ENCODE measurements at regions not wholly inside any gene's neighbourhood (a gene's known extent, or its start where the extent isn't known, plus 50 kb on each side); places are given as distances from the start of the nearest gene placed in this dataset.
"Not testable (repeated sequence)": the region's sequence is repeated elsewhere in the genome, so short reads cannot be mapped to it uniquely, and the experiment has no call there.

DNA sequence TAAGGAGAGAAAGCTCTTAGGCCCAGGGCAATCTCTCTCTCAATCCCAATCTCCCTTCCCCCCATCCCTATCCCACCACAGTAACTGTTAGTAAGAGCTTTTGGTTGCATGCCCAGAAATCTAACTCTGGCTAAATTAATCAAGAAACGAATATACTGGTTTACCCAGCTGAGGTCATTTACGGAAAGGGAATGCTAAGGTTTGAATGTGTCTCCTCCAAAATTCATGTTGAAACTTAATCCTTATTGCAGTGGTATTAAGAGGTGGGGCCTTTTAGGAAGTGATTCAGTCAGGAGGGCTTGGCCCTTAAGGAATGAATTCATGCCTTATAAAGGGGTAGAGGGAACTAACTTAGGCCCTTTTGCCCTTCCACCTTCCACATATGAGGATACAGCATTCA, 72.2 kb downstream of the NPIPA5 start:
- not testable (repeated sequence) for TF ChIP-seq POLR2A (IDR thresholded peaks at IDR 0.05)
- TF ChIP-seq, protein P1, sequence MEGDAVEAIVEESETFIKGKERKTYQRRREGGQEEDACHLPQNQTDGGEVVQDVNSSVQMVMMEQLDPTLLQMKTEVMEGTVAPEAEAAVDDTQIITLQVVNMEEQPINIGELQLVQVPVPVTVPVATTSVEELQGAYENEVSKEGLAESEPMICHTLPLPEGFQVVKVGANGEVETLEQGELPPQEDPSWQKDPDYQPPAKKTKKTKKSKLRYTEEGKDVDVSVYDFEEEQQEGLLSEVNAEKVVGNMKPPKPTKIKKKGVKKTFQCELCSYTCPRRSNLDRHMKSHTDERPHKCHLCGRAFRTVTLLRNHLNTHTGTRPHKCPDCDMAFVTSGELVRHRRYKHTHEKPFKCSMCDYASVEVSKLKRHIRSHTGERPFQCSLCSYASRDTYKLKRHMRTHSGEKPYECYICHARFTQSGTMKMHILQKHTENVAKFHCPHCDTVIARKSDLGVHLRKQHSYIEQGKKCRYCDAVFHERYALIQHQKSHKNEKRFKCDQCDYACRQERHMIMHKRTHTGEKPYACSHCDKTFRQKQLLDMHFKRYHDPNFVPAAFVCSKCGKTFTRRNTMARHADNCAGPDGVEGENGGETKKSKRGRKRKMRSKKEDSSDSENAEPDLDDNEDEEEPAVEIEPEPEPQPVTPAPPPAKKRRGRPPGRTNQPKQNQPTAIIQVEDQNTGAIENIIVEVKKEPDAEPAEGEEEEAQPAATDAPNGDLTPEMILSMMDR (IDR thresholded peaks at IDR 0.05) = not testable (repeated sequence)
